Astrocyte (in vitro differentiated cells and primary cell): ENCODE measurements at regions not wholly inside any gene's neighbourhood (a gene's known extent, or its start where the extent isn't known, plus 50 kb on each side); places are given as distances from the start of the nearest gene placed in this dataset.

Source experiments
- DNase-seq: peaks from one replicate; pipeline ENCODE4 v3.0.0-alpha.2; 2010; ENCODE audit warnings: low read depth
- FAIRE-seq: peaks from 2 replicates; lab custom pipeline; 2011; peaks lifted over from hg19 to GRCh38; lab: Jason Lieb, UNC
- H2AFZ ChIP-seq: 2 replicates; pipeline ENCODE4 v1.6.0; 2012; ENCODE audit warnings: low read depth, low read length, inconsistent platforms
- H3K27ac ChIP-seq: 2 replicates; pipeline ENCODE4 v1.5.1; 2011; ENCODE audit warnings: low read depth, low read length, inconsistent platforms
- H3K27me3 ChIP-seq: 2 replicates; pipeline ENCODE4 v1.6.0; 2011; ENCODE audit warnings: low read length, inconsistent platforms; ENCODE audit not compliant: insufficient read depth
- H3K36me3 ChIP-seq: 2 replicates; pipeline ENCODE4 v1.5.1; 2011; ENCODE audit warnings: low read length, inconsistent platforms; ENCODE audit not compliant: insufficient read depth
- H3K4me1 ChIP-seq: 2 replicates; pipeline ENCODE4 v1.5.1; 2011; ENCODE audit warnings: low read length, inconsistent platforms; ENCODE audit not compliant: insufficient read depth
- H3K4me2 ChIP-seq: 2 replicates; pipeline ENCODE4 v1.6.0; 2012; ENCODE audit warnings: low read length, inconsistent platforms
- H3K4me3 ChIP-seq: 2 replicates; pipeline ENCODE4 v1.5.1; 2011; ENCODE audit warnings: low read depth, mild to moderate bottlenecking, low read length, inconsistent platforms; ENCODE audit not compliant: insufficient read depth
- H3K79me2 ChIP-seq: 2 replicates; pipeline ENCODE4 v1.6.0; 2012; ENCODE audit warnings: mild to moderate bottlenecking, low read length, inconsistent platforms; ENCODE audit not compliant: insufficient read depth
- H3K9ac ChIP-seq: 2 replicates; pipeline ENCODE4 v1.6.0; 2012; ENCODE audit warnings: mild to moderate bottlenecking, low read length, inconsistent platforms
- H3K9me3 ChIP-seq: 2 replicates; pipeline ENCODE4 v1.5.1; 2012; ENCODE audit warnings: low read depth, mild to moderate bottlenecking, low read length, inconsistent platforms; ENCODE audit not compliant: insufficient read depth
- H4K20me1 ChIP-seq: 2 replicates; pipeline ENCODE4 v1.6.0; 2012; ENCODE audit warnings: low read length, inconsistent platforms; ENCODE audit not compliant: insufficient read depth
- H3K27ac Mint-ChIP-seq: one replicate; pipeline ENCODE4 v1.8.0; 2021; ENCODE audit warnings: mild to moderate bottlenecking, mixed read lengths; ENCODE audit not compliant: unreplicated experiment
- H3K27me3 Mint-ChIP-seq: one replicate; pipeline ENCODE4 v1.8.0; 2021; ENCODE audit warnings: low read depth, mixed read lengths; ENCODE audit not compliant: unreplicated experiment
- H3K36me3 Mint-ChIP-seq: one replicate; pipeline ENCODE4 v1.8.0; 2021; ENCODE audit warnings: low read depth, mixed read lengths; ENCODE audit not compliant: unreplicated experiment
- H3K4me1 Mint-ChIP-seq: one replicate; pipeline ENCODE4 v1.8.0; 2021; ENCODE audit warnings: low read depth, mixed read lengths; ENCODE audit not compliant: unreplicated experiment
- H3K4me3 Mint-ChIP-seq: one replicate; pipeline ENCODE4 v1.8.0; 2021; ENCODE audit warnings: mild to moderate bottlenecking, moderate library complexity, mixed read lengths; ENCODE audit not compliant: unreplicated experiment
- H3K9me3 Mint-ChIP-seq: one replicate; pipeline ENCODE4 v1.8.0; 2021; ENCODE audit warnings: mild to moderate bottlenecking, mixed read lengths; ENCODE audit not compliant: unreplicated experiment
- EZH2 ChIP-seq: IDR thresholded peaks from 2 replicates; pipeline ENCODE4 v1.6.1; 2012; ENCODE audit warnings: mild to moderate bottlenecking, low read length, inconsistent platforms; ENCODE audit not compliant: insufficient read depth
- TF ChIP-seq, protein P1 (sequence below): IDR thresholded peaks from 2 replicates; pipeline ENCODE4 v1.5.1; 2011; ENCODE audit warnings: low read depth, mild to moderate bottlenecking, inconsistent platforms, low read length, moderate library complexity; ENCODE audit not compliant: insufficient read depth

DNA sequence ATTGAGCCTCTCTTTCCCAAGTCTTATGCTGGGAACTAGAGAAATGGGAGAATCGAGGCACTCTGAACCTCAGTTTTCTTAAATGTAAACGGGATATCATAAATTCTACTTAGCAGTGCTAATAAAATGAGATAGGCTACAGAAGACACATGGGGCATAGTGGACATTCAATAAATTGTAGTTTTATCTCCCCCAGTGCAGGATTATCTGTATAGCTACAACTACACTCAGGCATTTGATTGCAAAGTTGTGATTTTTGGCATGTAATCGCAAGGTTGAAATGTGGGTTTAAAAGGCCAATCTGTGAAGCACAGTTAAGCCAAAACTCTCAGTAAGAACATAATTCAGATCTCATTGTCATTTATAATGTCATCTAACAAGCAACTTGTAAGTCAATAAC lies 413.7 kb upstream of the LMCD1 start:
- H3K27ac Mint-ChIP-seq, result no peak overlapping the region
- Histone ChIP-seq H2AFZ (no peak overlapping the region), H4K20me1 (no peaks in the 10 kb centered on the region), H3K9me3 (no peaks in the 10 kb centered on the region), H3K4me2 (no peak overlapping the region), H3K9ac (no peak overlapping the region), H3K4me3 (no peak overlapping the region), H3K27me3 (no peaks in the 10 kb centered on the region), H3K4me1 (no peaks in the 10 kb centered on the region), H3K79me2 (no peaks in the 10 kb centered on the region), H3K27ac (no peak overlapping the region), H3K36me3 (no peaks in the 10 kb centered on the region)
- H3K27me3 Mint-ChIP-seq, result peaks cover 3% of the 10 kb centered on the region
- H3K4me3 Mint-ChIP-seq, result no peak overlapping the region
- no peaks in the 10 kb centered on the region for H3K4me1 Mint-ChIP-seq
- H3K9me3 Mint-ChIP-seq, result peaks cover 2% of the 10 kb centered on the region
- no peak for TF ChIP-seq EZH2
- TF ChIP-seq, protein P1, sequence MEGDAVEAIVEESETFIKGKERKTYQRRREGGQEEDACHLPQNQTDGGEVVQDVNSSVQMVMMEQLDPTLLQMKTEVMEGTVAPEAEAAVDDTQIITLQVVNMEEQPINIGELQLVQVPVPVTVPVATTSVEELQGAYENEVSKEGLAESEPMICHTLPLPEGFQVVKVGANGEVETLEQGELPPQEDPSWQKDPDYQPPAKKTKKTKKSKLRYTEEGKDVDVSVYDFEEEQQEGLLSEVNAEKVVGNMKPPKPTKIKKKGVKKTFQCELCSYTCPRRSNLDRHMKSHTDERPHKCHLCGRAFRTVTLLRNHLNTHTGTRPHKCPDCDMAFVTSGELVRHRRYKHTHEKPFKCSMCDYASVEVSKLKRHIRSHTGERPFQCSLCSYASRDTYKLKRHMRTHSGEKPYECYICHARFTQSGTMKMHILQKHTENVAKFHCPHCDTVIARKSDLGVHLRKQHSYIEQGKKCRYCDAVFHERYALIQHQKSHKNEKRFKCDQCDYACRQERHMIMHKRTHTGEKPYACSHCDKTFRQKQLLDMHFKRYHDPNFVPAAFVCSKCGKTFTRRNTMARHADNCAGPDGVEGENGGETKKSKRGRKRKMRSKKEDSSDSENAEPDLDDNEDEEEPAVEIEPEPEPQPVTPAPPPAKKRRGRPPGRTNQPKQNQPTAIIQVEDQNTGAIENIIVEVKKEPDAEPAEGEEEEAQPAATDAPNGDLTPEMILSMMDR, result no peak
- no peaks in the 10 kb centered on the region for H3K36me3 Mint-ChIP-seq
- FAIRE-seq (no peak), DNase-seq (no peak)

DNA sequence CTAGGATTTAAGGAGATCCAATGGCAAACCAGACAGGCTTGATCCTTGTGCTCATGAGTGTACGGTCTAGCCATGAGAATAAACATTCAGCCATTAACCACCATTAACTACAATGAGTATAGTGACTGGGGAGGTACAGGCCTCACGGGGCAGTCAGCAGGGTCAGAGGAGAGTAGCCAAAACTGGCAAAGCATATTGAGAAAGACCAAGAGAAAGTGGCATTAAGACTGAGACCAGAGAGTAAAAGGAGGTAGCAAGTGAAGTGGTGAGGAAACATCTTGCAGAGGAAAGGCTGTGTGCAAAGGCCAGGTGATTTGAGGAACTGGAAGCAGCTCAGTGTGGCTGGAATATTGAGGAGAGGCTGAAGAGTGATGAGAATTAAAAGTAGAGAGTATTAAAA lies 407.2 kb upstream of the LMCD1 start:
- Mint-ChIP-seq H3K27me3 (peaks cover 3% of the 10 kb centered on the region), H3K27ac (no peak overlapping the region), H3K4me1 (no peaks in the 10 kb centered on the region), H3K36me3 (no peaks in the 10 kb centered on the region), H3K9me3 (peaks cover 2% of the 10 kb centered on the region), H3K4me3 (no peak overlapping the region)
- TF ChIP-seq, protein P1, result no peak
- TF ChIP-seq EZH2, result no peak
- Histone ChIP-seq H2AFZ (no peak overlapping the region), H3K27ac (no peak overlapping the region), H3K4me1 (no peaks in the 10 kb centered on the region), H3K27me3 (no peaks in the 10 kb centered on the region), H3K79me2 (no peaks in the 10 kb centered on the region), H3K36me3 (no peaks in the 10 kb centered on the region), H3K9me3 (no peaks in the 10 kb centered on the region), H3K4me2 (no peak overlapping the region), H3K4me3 (no peak overlapping the region), H4K20me1 (no peaks in the 10 kb centered on the region), H3K9ac (no peak overlapping the region)
- DNase-seq (no peak), FAIRE-seq (no peak)

DNA sequence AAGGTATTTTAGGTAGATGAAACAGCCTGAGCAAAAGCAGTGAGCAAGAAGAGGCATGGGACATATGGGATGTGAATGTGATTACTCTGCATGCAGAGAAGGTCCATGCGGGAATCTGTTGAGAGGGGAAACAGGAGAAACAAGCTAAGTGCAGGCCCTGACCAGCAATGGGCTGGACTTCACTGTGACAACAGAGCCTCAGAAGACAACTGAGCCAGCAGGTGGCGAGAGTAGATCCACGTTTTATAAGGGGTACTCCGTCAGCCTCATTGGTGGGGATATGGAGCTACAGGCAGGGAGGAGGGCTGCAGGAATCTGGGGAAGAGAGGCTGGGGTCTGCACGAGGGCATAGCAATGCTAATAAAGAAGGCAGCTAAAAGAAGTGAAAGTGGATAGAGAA lies 405.9 kb upstream of the LMCD1 start:
- H4K20me1 ChIP-seq, result no peaks in the 10 kb centered on the region
- no peaks in the 10 kb centered on the region for H3K9me3 ChIP-seq
- no peak overlapping the region for H3K9ac ChIP-seq
- no peak overlapping the region for H3K4me3 ChIP-seq
- TF ChIP-seq, protein P1, result no peak
- H3K27me3 Mint-ChIP-seq, result peaks cover 9% of the 10 kb centered on the region
- no peak overlapping the region for H3K27ac ChIP-seq
- no peaks in the 10 kb centered on the region for H3K36me3 ChIP-seq
- no peak for DNase-seq
- H3K27ac Mint-ChIP-seq, result no peak overlapping the region
- H3K36me3 Mint-ChIP-seq, result no peaks in the 10 kb centered on the region
- H3K4me3 Mint-ChIP-seq, result no peak overlapping the region
- no peak for FAIRE-seq
- no peak overlapping the region for H3K4me2 ChIP-seq
- no peaks in the 10 kb centered on the region for H3K27me3 ChIP-seq
- no peaks in the 10 kb centered on the region for H3K4me1 ChIP-seq
- no peaks in the 10 kb centered on the region for H3K79me2 ChIP-seq
- no peak overlapping the region for H2AFZ ChIP-seq
- H3K4me1 Mint-ChIP-seq, result peaks cover 2% of the 10 kb centered on the region
- H3K9me3 Mint-ChIP-seq, result no peaks in the 10 kb centered on the region
